Muscle of leg (tissue), 3 donors: ENCODE measurements at regions not wholly inside any gene's neighbourhood (a gene's known extent, or its start where the extent isn't known, plus 50 kb on each side); places are given as distances from the start of the nearest gene placed in this dataset.
"Not testable (repeated sequence)": the region's sequence is repeated elsewhere in the genome, so short reads cannot be mapped to it uniquely, and the experiment has no call there.

Experiments used
- DNase-seq: peaks from one replicate; pipeline ENCODE4 v3.0.0; 2013
- H3K27ac ChIP-seq: one replicate; pipeline ENCODE4 v1.5.1; 2013; ENCODE audit warnings: mild to moderate bottlenecking, low read length, control low read depth
- H3K27me3 ChIP-seq: one replicate; pipeline ENCODE4 v1.6.1; 2013; ENCODE audit warnings: low read length; ENCODE audit not compliant: control insufficient read depth, insufficient read depth
- H3K36me3 ChIP-seq: one replicate; pipeline ENCODE4 v1.6.1; 2013; ENCODE audit warnings: low read length; ENCODE audit not compliant: control insufficient read depth, insufficient read depth
- H3K4me1 ChIP-seq: one replicate; pipeline ENCODE4 v1.6.1; 2013; ENCODE audit warnings: low read length; ENCODE audit not compliant: control insufficient read depth, insufficient read depth
- H3K4me3 ChIP-seq: one replicate; pipeline ENCODE4 v1.5.1; 2013; ENCODE audit warnings: low read length, control low read depth
- H3K9me3 ChIP-seq: replicated peaks from 2 replicates; pipeline ENCODE4 v1.6.1; 2013; ENCODE audit warnings: low read depth, low read length; ENCODE audit not compliant: control insufficient read depth
- WGBS: methylation state at CpG from one replicate; pipeline ENCODE4 v1.1.5; 2013; ENCODE audit warnings: missing lambda C conversion rate; ENCODE audit not compliant: insufficient coverage; 5-methylcytosine and 5-hydroxymethylcytosine counted together

DNA sequence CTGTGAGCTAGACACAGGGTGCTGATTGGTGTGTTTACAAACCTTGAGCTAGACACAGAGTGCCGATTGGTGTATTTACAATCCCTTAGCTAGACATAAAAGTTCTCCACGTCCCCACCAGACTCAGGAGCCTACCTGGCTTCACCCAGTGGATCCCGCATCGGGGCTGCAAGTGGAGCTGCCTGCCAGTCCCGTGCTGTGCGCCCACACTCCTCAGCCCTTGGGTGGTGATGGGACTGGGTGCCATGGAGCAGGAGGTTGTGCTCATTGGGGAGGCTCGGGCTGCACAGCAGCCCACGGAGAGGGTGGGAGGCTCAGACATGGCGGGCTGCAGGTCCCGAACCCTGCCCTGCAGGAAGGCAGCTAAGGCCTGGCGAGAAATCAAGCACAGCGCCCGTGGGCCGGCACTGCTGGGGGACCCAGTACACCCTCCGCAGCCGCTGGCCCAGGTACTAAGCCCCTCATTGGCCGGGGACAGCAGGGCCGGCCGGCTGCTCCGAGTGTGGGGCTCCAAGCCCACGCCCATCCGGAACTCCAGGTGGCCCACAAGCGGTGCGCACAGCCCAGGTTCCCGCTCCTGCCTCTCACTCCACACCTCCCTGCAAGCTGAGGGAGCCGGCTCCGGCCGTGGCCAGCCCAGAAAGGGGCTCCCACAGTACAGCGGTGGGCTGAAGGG, 158.6 kb downstream of the SPIN4 start:
- H3K27ac ChIP-seq, H3K4me3 ChIP-seq, H3K4me1 ChIP-seq, DNase-seq, H3K27me3 ChIP-seq, H3K36me3 ChIP-seq: not testable (repeated sequence)
- peaks cover 11% of the 10 kb centered on the region for H3K9me3 ChIP-seq
- 88% methylated on average over 21 of the region's 29 CpGs for WGBS

DNA sequence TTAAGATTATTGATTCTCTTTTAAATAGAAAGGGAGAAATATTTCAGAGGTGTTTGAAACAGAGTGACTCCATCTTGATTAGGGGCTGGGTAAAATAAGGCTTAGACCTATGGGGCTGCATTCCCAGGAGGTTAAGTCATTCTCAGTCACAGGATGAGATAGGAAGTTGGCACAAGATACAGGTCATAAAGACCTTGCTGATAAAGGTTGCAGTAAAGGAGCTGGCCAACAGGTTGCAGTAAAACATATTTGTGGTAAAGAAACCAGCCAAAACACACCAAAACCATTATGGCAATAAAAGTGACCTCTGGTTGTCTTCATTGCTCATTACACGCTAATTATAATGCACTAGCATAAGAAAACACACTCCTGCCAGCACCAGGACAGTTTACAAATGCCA, 165.0 kb downstream of the SPIN4 start:
- Histone ChIP-seq H3K27ac (no peak overlapping the region), H3K4me1 (no peaks in the 10 kb centered on the region), H3K27me3 (no peaks in the 10 kb centered on the region), H3K9me3 (peaks cover 5% of the 10 kb centered on the region), H3K36me3 (no peaks in the 10 kb centered on the region), H3K4me3 (no peak overlapping the region)
- no CpG with 5 or more reads among the region's 1 CpG for WGBS
- DNase-seq = no peak

DNA sequence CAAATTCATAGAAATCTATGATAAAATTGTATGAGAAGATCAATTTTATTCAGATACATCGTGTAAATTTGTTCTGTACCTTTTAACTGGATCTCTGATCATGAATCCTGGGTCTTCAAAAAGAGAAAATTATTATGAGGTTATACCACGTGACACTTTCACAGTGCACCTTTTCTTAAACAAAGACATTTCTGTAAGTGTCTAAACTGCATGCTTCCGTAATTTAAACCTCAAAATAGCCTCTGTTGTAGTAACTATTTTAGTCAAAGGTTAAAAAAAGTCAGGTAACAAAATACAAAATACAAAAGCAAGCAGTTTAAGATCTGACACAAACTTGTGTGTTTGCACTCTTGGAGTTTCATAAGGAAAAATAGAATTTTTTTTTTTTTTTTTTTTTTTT, 171.3 kb downstream of the SPIN4 start:
- not testable (repeated sequence) for H3K4me1 ChIP-seq, H3K9me3 ChIP-seq, H3K27ac ChIP-seq, DNase-seq, H3K36me3 ChIP-seq, H3K4me3 ChIP-seq, H3K27me3 ChIP-seq
- WGBS = no CpG with 5 or more reads among the region's 3 CpGs

DNA sequence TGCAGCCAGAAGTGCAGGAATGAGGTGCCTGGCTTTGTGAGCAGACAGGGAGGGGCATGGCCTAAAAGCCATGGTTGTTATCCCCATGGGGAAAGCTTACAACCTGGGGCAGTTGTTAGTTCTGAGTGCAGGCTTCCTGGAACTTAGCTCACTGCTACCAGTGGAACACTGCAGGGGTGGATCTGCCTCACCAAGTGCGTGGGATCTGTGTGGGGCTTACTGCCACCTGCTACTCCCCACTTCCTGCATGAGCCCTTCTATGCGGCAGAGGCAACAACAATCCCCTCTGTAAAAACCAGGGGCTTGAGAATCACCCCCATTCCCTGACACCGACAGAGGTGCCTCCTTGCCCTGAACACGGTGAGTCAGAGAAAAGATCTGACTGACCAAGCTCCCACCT, 174.6 kb downstream of the SPIN4 start:
- not testable (repeated sequence) for H3K9me3 ChIP-seq, H3K27me3 ChIP-seq, DNase-seq, H3K4me1 ChIP-seq, H3K36me3 ChIP-seq, H3K4me3 ChIP-seq, H3K27ac ChIP-seq
- WGBS = no CpG with 5 or more reads among the region's 4 CpGs

DNA sequence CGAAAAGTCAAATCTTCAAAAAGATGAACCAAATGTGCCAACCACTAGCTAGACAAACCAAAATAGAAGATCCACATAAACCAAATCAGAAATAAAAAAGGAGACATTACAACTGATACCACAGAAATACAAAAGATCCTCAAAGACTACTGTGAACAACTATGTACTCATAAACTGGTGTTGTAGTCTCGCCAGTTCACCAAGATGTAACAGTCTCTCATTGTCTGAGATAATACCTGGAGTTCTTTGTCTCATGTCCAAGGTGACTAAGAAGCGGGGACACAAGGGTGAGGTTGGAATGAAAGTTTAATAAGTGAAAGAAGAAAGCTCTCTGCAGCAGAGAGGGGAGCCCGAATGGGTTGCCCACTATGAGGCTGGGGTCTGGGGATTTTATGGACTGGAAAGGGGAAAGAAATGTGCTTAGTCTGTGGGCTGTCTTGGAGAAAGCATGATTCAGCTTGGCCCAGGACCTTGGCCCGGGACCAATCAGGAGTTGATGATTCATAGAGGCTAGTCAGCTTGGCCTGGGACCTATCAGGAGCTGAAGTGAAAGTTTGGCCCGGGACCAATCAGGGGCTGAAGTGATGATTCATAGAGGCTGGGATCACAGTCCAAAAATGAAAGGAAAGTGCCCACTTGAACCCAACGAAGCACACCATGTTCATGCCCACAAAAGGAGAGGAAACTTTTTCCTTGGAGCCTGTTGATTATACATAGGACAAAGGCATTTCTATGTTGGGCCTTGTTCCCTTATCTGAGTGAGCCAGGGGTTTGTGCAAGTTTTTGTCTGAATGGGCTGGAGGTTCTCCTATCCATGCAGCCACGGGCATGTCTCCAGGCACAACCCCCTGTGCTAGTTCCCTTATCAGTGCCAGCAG, 177.1 kb downstream of the SPIN4 start:
- not testable (repeated sequence) for H3K4me1 ChIP-seq, H3K36me3 ChIP-seq, DNase-seq, H3K27me3 ChIP-seq, H3K27ac ChIP-seq, H3K9me3 ChIP-seq, H3K4me3 ChIP-seq
- WGBS = no CpG with 5 or more reads among the region's 8 CpGs

DNA sequence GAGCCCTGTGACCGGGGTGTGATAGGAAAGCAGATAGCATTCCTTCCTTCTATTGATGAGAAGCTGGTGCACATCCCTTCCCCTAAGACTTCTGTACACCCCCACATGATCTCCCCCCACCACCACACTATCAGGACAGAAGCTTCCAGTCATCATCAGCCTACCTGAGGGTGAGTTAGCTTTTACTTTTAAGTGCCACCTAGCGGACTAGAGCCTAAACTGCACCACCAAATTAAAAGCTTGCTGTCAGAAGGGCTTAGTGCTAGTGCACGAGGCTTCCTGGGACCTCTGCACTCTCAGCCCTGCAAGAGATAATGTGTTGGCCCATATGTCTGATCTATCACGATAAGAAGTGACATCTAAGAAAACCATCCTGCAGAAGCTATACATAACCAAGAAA, 181.7 kb downstream of the SPIN4 start:
- not testable (repeated sequence) for H3K36me3 ChIP-seq, H3K27me3 ChIP-seq, H3K27ac ChIP-seq, DNase-seq, H3K4me3 ChIP-seq, H3K9me3 ChIP-seq, H3K4me1 ChIP-seq
- no CpG with 5 or more reads among the region's 4 CpGs for WGBS

DNA sequence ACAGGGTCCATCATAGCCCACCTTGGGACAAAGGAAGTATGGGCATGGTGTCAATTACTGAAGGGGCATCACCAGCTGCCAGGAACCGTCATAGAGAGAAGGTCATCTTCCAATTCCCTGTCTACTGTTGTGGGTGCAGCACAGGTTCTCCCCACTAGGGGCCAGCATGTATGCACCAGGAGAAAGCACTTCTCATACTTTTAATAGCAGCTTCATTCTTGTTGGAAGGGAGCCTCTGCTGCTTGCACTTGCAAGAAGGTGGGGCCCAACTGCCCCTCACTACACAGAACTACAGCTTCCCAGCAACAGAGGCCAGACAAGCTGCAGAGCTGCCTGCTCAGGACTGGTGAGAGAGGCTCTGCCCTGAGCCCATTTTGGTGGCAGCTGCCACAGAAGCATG, 182.2 kb downstream of the SPIN4 start:
- no CpG with 5 or more reads among the region's 1 CpG for WGBS
- not testable (repeated sequence) for DNase-seq, H3K9me3 ChIP-seq, H3K27ac ChIP-seq, H3K4me1 ChIP-seq, H3K27me3 ChIP-seq, H3K36me3 ChIP-seq, H3K4me3 ChIP-seq

DNA sequence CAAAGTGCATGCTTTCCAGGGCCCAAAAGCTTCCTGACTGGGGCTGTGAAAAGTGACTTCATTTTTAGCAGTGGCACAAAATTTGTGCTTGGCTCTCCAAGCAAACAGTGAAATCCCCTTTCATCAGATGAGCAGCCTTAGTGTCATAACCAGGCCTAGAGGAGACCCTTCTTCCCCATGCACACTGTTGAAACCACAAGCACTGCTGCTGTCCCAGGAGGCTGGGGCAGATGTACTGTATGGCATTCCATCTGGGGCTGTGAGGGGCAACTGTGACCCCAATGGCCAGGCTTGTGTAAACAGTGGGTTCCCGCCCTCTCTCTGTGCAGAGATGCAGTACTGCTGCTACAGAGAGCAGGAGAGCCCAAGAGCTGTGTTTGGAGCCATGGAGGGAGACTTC, 184.1 kb downstream of the SPIN4 start:
- H3K4me1 ChIP-seq, DNase-seq, H3K36me3 ChIP-seq, H3K27ac ChIP-seq, H3K4me3 ChIP-seq, H3K27me3 ChIP-seq, H3K9me3 ChIP-seq: not testable (repeated sequence)
- no CpG with 5 or more reads among the region's 1 CpG for WGBS

DNA sequence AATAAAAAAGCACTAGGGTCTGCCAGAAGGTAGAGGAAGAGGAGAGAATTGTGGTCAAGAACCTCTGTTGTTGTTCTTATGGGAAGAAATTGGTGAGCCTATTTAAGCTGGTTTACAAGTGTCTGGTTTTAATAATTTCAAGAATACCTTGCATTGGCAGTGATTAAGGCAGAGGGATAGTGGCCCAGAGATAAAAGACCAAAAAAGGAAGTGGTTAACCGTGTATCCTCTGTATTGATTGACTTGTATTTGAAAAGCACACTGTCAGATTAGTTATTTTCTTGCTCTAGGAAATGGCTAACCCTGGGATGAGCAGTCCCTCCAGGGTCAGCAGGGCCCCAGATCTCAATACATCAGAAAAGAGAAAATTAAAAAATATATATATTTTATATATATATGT, 190.1 kb downstream of the SPIN4 start:
- H3K4me1 ChIP-seq, H3K4me3 ChIP-seq, H3K9me3 ChIP-seq, DNase-seq, H3K36me3 ChIP-seq, H3K27me3 ChIP-seq, H3K27ac ChIP-seq: not testable (repeated sequence)
- WGBS = no CpG with 5 or more reads among the region's 1 CpG

DNA sequence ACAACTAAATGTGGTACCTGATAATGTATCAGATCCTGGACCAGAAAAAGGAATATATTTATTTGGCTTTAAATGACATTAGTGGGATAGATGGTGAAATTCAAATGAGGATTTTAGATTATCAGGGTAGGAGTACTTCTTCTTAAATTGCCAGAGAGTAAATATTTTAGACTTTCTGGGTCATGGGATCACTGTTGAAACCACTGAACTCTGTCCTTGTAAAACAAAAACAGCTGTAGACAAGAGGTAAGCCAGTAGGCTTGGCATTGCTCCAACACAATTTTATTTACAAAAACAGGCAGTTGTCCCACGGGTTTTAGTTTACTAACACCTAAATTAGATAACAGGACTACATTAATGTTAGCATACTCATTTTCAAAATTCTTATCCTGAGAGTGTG, 190.8 kb downstream of the SPIN4 start:
- no CpG with 5 or more reads among the region's 1 CpG for WGBS
- H3K27me3 ChIP-seq = not testable (repeated sequence)

More for the DNA sequence above, 190.8 kb downstream of the SPIN4 start:
- not testable (repeated sequence) for H3K9me3 ChIP-seq, H3K36me3 ChIP-seq, DNase-seq, H3K4me1 ChIP-seq, H3K4me3 ChIP-seq, H3K27ac ChIP-seq
